ENCODE measurements at regions not wholly inside any gene's neighbourhood (a gene's known extent, or its start where the extent isn't known, plus 50 kb on each side); places are given as distances from the start of the nearest gene placed in this dataset.

GRCh38 chr2:21754164-21754788 is 630.5 kb downstream of the TDRD15 start:
- TF ChIP-seq CTCF (IDR thresholded peaks at IDR 0.05; ENCODE audit: borderline replicate concordance, extremely low read depth, low read length, poor library complexity, severe bottlenecking), result no peak
- no peak for TF ChIP-seq EZH2 (IDR thresholded peaks at IDR 0.05; ENCODE audit: borderline replicate concordance, low read depth, low read length, severe bottlenecking)

Data from DND-41 (cell line).